GM12891 (cell line): ENCODE measurements at regions not wholly inside any gene's neighbourhood (a gene's known extent, or its start where the extent isn't known, plus 50 kb on each side); places are given as distances from the start of the nearest gene placed in this dataset.

ENCODE experiments used
- POLR2A ChIP-seq: IDR thresholded peaks from 2 replicates; pipeline ENCODE4 v1.6.1; 2011; ENCODE audit warnings: low read depth, low read length, control low read depth
- POLR2AphosphoS5 ChIP-seq: IDR thresholded peaks from 2 replicates; pipeline ENCODE4 v1.6.1; 2011; ENCODE audit warnings: low read depth, low read length, control low read depth
- POU2F2 ChIP-seq: IDR thresholded peaks from 2 replicates; pipeline ENCODE4 v1.6.1; 2011; ENCODE audit warnings: low read depth, mild to moderate bottlenecking, control low read depth, low read length, moderate library complexity
- SPI1 ChIP-seq: IDR thresholded peaks from 2 replicates; pipeline ENCODE4 v1.6.1; 2011; ENCODE audit warnings: low read depth, low read length, control low read depth
- TAF1 ChIP-seq: IDR thresholded peaks from 2 replicates; pipeline ENCODE4 v1.6.1; 2011; ENCODE audit warnings: low read depth, low read length, control low read depth

DNA sequence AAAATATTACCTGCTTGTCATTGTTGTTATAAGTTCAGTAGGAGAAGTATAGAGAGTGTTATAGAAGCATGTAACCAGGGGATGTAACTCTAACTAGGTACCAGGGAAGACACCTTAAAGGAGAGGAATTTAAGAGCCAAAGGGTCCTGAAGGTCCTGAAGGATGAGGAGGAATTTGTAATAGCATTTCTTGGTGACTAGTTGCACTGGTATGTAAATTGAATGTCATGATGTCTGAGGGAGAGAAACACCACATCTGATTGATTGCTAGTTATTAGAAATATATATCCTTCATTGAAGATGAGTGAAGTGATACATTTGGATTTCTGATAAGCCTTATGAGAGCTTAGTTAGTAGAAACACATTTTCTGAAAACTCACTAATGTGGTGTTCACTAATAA lies 643.8 kb downstream of the RFPL4B start:
- no peak for TF ChIP-seq POU2F2
- no peak for TF ChIP-seq POLR2A
- no peak for TF ChIP-seq POLR2AphosphoS5
- no peak for TF ChIP-seq TAF1
- no peak for TF ChIP-seq SPI1
